Aorta (tissue), 5 donors: ENCODE measurements at regions not wholly inside any gene's neighbourhood (a gene's known extent, or its start where the extent isn't known, plus 50 kb on each side); places are given as distances from the start of the nearest gene placed in this dataset.
"Not testable (repeated sequence)": the region's sequence is repeated elsewhere in the genome, so short reads cannot be mapped to it uniquely, and the experiment has no call there.

ENCODE experiments used
- ATAC-seq: fragments of 200-7000 bp; cut with Tn5 transposase; one replicate; pipeline ENCODE4 v1.9.1; 2022; ENCODE audit warnings: moderate library complexity; ENCODE audit not compliant: low FRiP score
- DNase-seq, 2 donors: peaks; one replicate each; pipeline ENCODE4 v3.0.0-alpha.2; 2020
- H3K27ac ChIP-seq, 2 donors: one replicate each; pipeline ENCODE4 v1.5.1; 2013; ENCODE audit warnings: low read length in 2 of 2, mild to moderate bottlenecking in 2 of 2, moderate library complexity in 2 of 2, control low read depth in 1 of 2, inconsistent platforms in 1 of 2, low read depth in 1 of 2
- H3K27me3 ChIP-seq, 2 donors: one replicate each; pipeline ENCODE4 v1.6.1; 2013; ENCODE audit warnings: control low read depth in 1 of 2, low read length in 1 of 2, mild to moderate bottlenecking in 1 of 2, moderate library complexity in 1 of 2; ENCODE audit not compliant: insufficient read depth in 2 of 2, control insufficient read depth in 1 of 2
- H3K36me3 ChIP-seq, 2 donors: one replicate each; pipeline ENCODE4 v1.6.1; 2013; ENCODE audit warnings: control low read depth in 1 of 2, low read length in 1 of 2, mild to moderate bottlenecking in 1 of 2; ENCODE audit not compliant: insufficient read depth in 2 of 2, control insufficient read depth in 1 of 2
- H3K4me1 ChIP-seq, 2 donors: one replicate each; pipeline ENCODE4 v1.6.1; 2013; ENCODE audit warnings: low read length in 2 of 2, control low read depth in 1 of 2, mild to moderate bottlenecking in 1 of 2, moderate library complexity in 1 of 2; ENCODE audit not compliant: insufficient read depth in 2 of 2, control insufficient read depth in 1 of 2
- H3K4me3 ChIP-seq, 2 donors: one replicate each; pipeline ENCODE4 v1.5.1; 2013; ENCODE audit warnings: low read length in 2 of 2, control low read depth in 1 of 2, mild to moderate bottlenecking in 1 of 2
- H3K9me3 ChIP-seq: one replicate; pipeline ENCODE4 v1.6.1; 2013; ENCODE audit warnings: mild to moderate bottlenecking, low read length; ENCODE audit not compliant: control insufficient read depth
- WGBS, 2 donors: extraction: QIAGEN DNeasy Blood & Tissue Kit; methylation state at CpG; one replicate each; pipeline ENCODE4 v1.1.7; 2013; 5-methylcytosine and 5-hydroxymethylcytosine counted together
- intact Hi-C, 2 donors: fragments of 100-400 bp; cut with DNase I; formaldehyde crosslinking; loops; one replicate each; pipeline versions ENCODE4 v1.14.2 to v1.15.0; 2022
- donor health status: healthy with polysubstance abuse.
- donor health status: Bipolar disorder and iron deficiency.
- donor health status: DM: no; HTN: no; CAD: no.
- donor health status: DM: no; HTN: no; CAD: no.
- donor health status: DM: yes; HTN: yes; CAD: no.

DNA sequence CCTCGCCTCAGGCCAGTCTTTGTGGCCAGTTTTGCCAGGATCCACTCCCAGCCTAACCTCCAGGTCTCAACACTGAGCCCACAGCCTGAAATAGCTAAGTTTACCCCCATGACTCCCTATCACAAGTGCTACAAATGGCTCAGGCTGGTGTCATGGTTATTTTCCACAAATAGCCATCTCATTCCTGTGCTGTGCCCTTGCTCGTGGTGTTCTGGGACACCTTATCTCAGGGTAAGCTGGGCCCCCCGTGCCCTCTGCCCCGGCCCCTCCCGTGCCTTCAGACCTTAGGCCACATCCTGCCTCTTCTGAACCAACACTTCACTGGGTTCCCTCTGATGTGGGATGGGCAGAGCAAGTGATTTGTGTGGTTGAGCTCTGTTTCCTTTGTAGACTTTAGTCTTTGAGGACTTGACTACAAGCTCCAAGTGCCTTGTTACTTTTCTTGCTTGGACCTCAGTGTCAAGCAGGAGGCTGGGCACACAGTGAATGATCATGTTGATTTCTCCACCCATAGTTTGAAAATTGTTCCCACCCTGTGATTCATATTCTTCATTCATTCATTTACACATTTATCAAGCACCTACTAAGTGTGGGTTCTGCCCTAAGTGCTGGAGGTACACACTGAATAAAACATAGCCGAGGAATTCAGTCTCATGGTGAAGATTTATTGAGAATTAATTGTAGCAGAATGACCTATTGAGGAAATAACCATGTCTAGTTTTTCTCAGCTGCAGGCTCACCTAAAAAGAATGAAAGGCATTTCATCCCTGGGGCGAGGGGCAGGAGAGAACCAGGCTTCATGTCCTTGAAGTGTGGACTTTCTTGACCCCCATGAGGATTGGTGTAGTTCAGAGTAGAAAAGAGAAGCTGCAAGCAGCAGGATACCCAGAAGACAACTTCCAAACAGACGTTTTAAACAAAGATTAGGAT, 84.5 kb upstream of the CTNNA1 start:
- peaks cover 3% of the 10 kb centered on the region for H3K9me3 ChIP-seq
- H3K4me1 ChIP-seq = no peaks in the 10 kb centered on the region
- ATAC-seq = no peak
- H3K27ac ChIP-seq = no peak overlapping the region
- H3K4me3 ChIP-seq = no peak overlapping the region
- H3K36me3 ChIP-seq = no peaks in the 10 kb centered on the region
- DNase-seq = no peak
- H3K27me3 ChIP-seq = no peaks in the 10 kb centered on the region
- 67 to 68% methylated on average over 8 of the region's 8 CpGs for WGBS, 2 donors
- intact Hi-C loops = no loop called here

DNA sequence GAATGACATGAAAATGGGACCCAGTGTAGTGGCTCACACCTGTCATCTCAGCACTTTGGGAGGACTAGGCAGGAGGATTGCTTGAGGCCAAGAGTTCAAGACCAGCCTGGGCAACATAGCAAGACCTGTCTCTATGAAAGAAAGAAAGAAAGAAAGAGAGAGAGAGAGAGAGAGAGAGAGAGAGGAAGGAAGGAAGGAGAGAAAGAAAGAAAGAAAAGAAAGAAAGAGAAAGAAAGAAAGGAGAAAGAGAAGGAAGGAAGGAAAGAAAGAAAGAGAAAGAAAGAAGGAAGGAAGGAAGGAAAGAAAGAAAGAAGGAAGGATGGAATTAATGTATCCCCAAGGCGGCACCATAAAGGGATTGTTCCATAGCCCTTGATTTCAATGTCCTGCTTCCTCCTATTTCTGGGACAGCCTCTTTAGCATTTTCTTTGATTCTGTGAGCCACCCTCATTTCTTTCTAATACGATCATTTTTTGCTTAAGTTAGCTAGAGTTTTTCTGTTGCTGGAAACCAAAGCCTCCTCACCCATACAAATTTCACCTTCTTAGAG, 85.4 kb upstream of the CTNNA1 start:
- H3K9me3 ChIP-seq, DNase-seq, H3K27ac ChIP-seq, H3K4me1 ChIP-seq, ATAC-seq, H3K36me3 ChIP-seq, intact Hi-C loops, H3K27me3 ChIP-seq, H3K4me3 ChIP-seq: not testable (repeated sequence)
- 94 to 95% methylated on average over 2 of the region's 2 CpGs for WGBS, 2 donors

DNA sequence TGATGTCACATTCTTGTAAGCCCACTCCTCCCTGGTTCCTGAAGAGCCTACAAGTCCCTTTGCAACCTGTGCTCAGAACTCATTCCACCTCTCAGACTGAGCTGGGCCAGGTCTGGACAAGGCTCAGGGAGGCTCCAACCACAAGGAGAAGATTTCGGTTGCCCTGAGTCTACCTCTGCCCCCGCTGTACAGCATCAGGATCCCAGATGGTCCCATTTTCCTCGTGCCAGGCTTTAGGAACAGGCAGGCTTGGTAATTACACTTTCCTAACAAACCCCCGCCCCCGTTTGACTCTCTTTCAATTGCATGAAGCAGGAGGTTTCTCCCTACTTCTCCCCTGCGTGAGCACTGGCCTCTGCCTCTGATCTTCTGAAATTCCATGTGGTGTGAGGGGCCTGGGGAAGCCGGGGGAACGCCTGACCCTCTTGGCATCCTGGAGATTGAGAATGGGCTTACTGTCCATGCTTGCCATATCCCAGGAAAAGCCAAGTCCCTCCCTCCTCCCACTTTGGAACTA, 86.9 kb upstream of the CTNNA1 start:
- ATAC-seq (no peak), DNase-seq (no peak)
- intact Hi-C loops = no loop called here
- Histone ChIP-seq H3K36me3 (no peaks in the 10 kb centered on the region), H3K9me3 (no peaks in the 10 kb centered on the region), H3K4me3 (no peak overlapping the region), H3K27ac (no peak overlapping the region), H3K27me3 (no peaks in the 10 kb centered on the region), H3K4me1 (no peaks in the 10 kb centered on the region)
- WGBS, 2 donors = 89 to 91% methylated on average over 8 of the region's 8 CpGs

DNA sequence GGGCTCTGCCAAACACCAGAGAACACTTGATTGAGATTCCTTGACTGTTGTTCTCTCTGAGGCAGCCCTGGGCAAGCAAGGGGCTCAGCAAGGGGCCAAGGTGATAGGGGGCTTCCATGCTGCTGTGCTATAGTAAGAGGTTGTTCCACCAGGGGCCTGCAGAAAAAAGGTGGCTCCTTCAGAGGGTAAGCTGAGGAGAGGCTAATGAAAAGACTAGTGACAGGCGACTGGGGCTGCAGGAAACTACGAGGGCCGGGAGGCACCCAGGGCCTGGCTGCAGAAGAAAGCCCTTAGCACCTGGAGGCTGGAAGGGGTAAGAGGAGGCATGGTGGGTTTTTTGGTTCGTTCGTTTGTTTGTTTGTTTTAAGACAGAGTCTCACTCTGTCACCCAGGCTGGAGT, 88.0 kb upstream of the CTNNA1 start:
- H3K36me3 ChIP-seq = no peaks in the 10 kb centered on the region
- DNase-seq (no peak), ATAC-seq (no peak)
- no peaks in the 10 kb centered on the region for H3K4me1 ChIP-seq
- no peak overlapping the region for H3K4me3 ChIP-seq
- WGBS, 2 donors = 92 to 93% methylated on average over 5 of the region's 5 CpGs
- intact Hi-C loops = no loop called here
- H3K27me3 ChIP-seq = no peaks in the 10 kb centered on the region
- H3K9me3 ChIP-seq = no peaks in the 10 kb centered on the region
- no peak overlapping the region for H3K27ac ChIP-seq

DNA sequence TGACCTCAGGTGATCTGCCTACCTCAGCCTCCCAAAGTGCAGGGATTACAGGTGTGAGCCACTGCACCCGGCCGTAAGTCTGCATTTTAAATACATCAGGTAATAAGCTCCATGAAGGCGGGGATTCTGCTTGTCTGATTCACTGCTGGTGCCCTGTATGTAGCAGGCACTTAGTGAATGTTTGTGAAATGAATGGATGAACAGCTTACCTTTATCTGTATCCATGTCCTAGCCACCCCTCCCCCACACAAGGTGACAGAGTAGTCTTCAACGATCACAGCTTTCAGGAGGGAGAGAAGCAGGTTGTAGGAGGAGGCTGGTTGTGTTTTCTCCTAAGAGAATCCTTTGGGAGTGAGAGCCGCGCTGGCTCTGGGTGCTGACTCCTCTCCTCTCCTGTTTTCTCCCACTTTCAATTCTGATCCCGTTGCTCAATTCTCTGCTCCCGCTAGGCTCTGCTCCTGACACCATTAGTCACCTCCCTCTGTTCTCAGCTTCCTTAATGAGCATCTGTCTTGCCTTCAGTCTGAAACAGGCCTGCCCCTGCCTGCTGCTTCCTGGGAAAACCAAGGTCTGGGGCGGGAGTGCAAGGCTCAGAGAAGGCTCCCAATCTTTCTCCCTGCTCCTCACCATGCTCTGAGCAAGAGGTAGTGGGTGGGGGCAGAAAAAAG, 88.8 kb upstream of the CTNNA1 start:
- DNase-seq (no peak), ATAC-seq (no peak)
- no peaks in the 10 kb centered on the region for H3K4me1 ChIP-seq
- H3K27ac ChIP-seq = no peak overlapping the region
- H3K27me3 ChIP-seq = no peaks in the 10 kb centered on the region
- H3K4me3 ChIP-seq = no peak overlapping the region
- H3K36me3 ChIP-seq = no peaks in the 10 kb centered on the region
- H3K9me3 ChIP-seq = no peaks in the 10 kb centered on the region
- WGBS, 2 donors = 76 to 78% methylated on average over 9 of the region's 9 CpGs
- intact Hi-C loops = no loop called here

DNA sequence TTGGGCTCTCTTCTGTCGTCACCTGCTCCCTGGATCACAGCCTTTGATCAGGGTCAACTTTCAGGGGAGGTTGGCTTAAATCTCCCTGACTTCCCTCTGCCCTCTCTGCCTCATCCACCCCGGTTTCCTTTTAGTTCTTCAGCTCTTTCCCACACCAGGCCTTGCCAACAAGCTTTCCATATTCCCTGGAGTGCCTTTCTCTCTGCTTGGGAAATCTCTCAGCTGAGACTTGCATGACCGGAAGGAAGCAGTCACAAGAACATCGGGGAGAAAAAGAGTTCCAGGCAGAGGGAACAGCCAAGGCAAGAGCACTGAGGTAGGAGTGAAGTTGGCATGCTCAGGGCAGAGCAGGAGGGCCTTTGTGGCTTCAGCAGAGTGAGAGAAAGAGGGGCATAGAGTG, 88.4 kb upstream of the HSPA9 start:
- Histone ChIP-seq H3K4me1 (no peaks in the 10 kb centered on the region), H3K36me3 (no peaks in the 10 kb centered on the region), H3K4me3 (no peak overlapping the region), H3K27me3 (no peaks in the 10 kb centered on the region), H3K9me3 (no peaks in the 10 kb centered on the region), H3K27ac (no peak overlapping the region)
- intact Hi-C loops = no loop called here
- DNase-seq (no peak), ATAC-seq (no peak)
- 53 to 58% methylated on average over 4 of the region's 4 CpGs for WGBS, 2 donors

DNA sequence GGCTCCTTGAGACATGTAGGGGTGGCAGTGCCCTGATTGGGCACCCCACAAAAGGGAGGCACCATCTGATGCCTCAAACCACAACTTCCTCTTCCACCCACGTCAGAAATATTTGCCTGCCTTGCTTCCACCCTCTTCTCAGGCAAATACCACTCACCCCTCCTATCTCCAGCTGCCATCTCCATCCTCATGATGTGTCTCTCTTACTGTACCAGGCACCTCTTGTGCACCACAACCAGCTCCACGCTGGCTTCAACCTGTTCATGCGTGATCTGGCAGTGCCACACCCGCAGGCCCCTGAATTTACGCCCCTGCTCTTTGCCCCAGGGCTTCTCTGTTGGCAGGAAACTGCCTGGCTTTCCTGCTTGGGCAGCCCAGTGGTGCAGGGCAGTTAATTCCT, 87.8 kb upstream of the HSPA9 start:
- Histone ChIP-seq H3K4me3 (no peak overlapping the region), H3K27me3 (no peaks in the 10 kb centered on the region), H3K36me3 (no peaks in the 10 kb centered on the region), H3K9me3 (no peaks in the 10 kb centered on the region), H3K27ac (no peak overlapping the region), H3K4me1 (no peaks in the 10 kb centered on the region)
- intact Hi-C loops = no loop called here
- no peak for ATAC-seq
- WGBS, 2 donors = 79% methylated on average over 5 of the region's 5 CpGs
- no peak for DNase-seq

DNA sequence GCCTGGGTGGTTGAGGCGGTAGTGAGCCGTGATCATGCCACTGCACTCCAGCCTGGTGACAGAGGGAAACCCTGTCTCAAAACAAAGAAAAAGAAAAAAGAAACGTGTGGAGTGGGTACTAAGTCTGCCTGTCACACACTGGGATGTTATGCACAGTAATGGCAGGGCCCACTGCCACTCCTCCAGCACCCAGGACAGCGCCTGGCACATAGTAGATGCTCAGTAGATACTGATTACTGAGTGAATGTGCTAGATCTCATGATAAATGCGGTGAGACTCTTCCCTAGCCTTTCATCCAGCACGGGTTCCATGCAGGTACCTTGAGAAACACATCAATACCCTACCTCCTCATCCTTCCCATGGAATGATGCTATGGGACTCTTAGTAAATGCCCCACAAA, 87.4 kb upstream of the HSPA9 start:
- DNase-seq = no peak

More for the DNA sequence above, 87.4 kb upstream of the HSPA9 start:
- Histone ChIP-seq H3K36me3 (no peaks in the 10 kb centered on the region), H3K27me3 (no peaks in the 10 kb centered on the region), H3K4me1 (no peaks in the 10 kb centered on the region), H3K9me3 (no peaks in the 10 kb centered on the region), H3K27ac (no peak overlapping the region), H3K4me3 (no peak overlapping the region)
- intact Hi-C loops = no loop called here
- no peak for ATAC-seq
- 83 to 91% methylated on average over 6 of the region's 6 CpGs for WGBS, 2 donors
